Endothelial cell of umbilical vein (primary cell): ENCODE measurements at regions not wholly inside any gene's neighbourhood (a gene's known extent, or its start where the extent isn't known, plus 50 kb on each side); places are given as distances from the start of the nearest gene placed in this dataset.

Source experiments
- EZH2 ChIP-seq: IDR thresholded peaks from 2 replicates; pipeline ENCODE4 v1.6.1; 2012; ENCODE audit warnings: borderline replicate concordance, low read depth, mild to moderate bottlenecking, moderate library complexity, low read length, inconsistent platforms; ENCODE audit not compliant: severe bottlenecking
- POLR2A ChIP-seq: IDR thresholded peaks from 2 replicates; pipeline ENCODE4 v1.6.1; 2012; ENCODE audit warnings: low read depth, mild to moderate bottlenecking, control low read depth, low read length
- TF ChIP-seq, protein P1 (sequence below), 2 donors: IDR thresholded peaks; 1 replicate in 1 of 2; 2 replicates in 1 of 2; pipeline ENCODE4 v1.5.1; 2011; ENCODE audit warnings: low read length in 2 of 2, mild to moderate bottlenecking in 2 of 2, moderate library complexity in 2 of 2, control low read depth in 1 of 2, inconsistent platforms in 1 of 2, low read depth in 1 of 2; ENCODE audit not compliant: insufficient read depth in 1 of 2; ENCODE audit errors: extremely low read depth in 1 of 2

- TF ChIP-seq, protein P1, sequence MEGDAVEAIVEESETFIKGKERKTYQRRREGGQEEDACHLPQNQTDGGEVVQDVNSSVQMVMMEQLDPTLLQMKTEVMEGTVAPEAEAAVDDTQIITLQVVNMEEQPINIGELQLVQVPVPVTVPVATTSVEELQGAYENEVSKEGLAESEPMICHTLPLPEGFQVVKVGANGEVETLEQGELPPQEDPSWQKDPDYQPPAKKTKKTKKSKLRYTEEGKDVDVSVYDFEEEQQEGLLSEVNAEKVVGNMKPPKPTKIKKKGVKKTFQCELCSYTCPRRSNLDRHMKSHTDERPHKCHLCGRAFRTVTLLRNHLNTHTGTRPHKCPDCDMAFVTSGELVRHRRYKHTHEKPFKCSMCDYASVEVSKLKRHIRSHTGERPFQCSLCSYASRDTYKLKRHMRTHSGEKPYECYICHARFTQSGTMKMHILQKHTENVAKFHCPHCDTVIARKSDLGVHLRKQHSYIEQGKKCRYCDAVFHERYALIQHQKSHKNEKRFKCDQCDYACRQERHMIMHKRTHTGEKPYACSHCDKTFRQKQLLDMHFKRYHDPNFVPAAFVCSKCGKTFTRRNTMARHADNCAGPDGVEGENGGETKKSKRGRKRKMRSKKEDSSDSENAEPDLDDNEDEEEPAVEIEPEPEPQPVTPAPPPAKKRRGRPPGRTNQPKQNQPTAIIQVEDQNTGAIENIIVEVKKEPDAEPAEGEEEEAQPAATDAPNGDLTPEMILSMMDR (IDR thresholded peaks at IDR 0.05; ENCODE audit: extremely low read depth in 1 of 2, insufficient read depth in 1 of 2, low read depth in 1 of 2, low read length in 2 of 2), result no peak
- TF ChIP-seq EZH2, result no peak
- no peak for TF ChIP-seq POLR2A
Observed at GRCh38 chr3:166462891-166463470, 625.8 kb upstream of the BCHE start.
